IMR-90 (cell line): ENCODE measurements at regions not wholly inside any gene's neighbourhood (a gene's known extent, or its start where the extent isn't known, plus 50 kb on each side); places are given as distances from the start of the nearest gene placed in this dataset.

ENCODE experiments used
- ATAC-seq: fragments of 200-7000 bp; cut with Tn5 transposase; 2 replicates; pipeline ENCODE4 v1.9.1; 2020; ENCODE audit warnings: low read depth, mild to moderate bottlenecking, moderate library complexity
- BruUV-seq: library from RNA; stranded (reverse); fragments of 400-500 nt; replicated peaks from 2 replicates; lab custom pipeline; 2021; lab: Mats Ljungman, UMichigan
- CTCF ChIA-PET: fragments of 300-600 bp; formaldehyde crosslinking; extraction: SDS; loops from one replicate; lab custom pipeline; 2021; ENCODE audit warnings: antibody characterized with exemption; lab: Yijun Ruan, JAX
- POLR2A ChIA-PET: fragments of 300-600 bp; sonication (Branson Sonifier 250); formaldehyde crosslinking; loops from one replicate; lab custom pipeline; 2022; ENCODE audit warnings: antibody characterized with exemption; ENCODE audit not compliant: unreplicated experiment; lab: Charles Lee
- DNase-seq: peaks from one replicate; pipeline ENCODE4 v3.0.0; 2013
- H2AFZ ChIP-seq: replicated peaks from 2 replicates; pipeline ENCODE3; 2013; ENCODE audit warnings: low read length, mild to moderate bottlenecking; ENCODE audit not compliant: poor library complexity
- H2AK5ac ChIP-seq: 2 replicates; pipeline ENCODE4 v1.6.1; 2013; ENCODE audit warnings: low read depth, low read length, inconsistent platforms
- H2AK9ac ChIP-seq: replicated peaks from 2 replicates; pipeline ENCODE3; 2013; ENCODE audit warnings: mild to moderate bottlenecking, low read depth, low read length, moderate library complexity; ENCODE audit not compliant: poor library complexity
- H2BK120ac ChIP-seq: 2 replicates; pipeline ENCODE4 v1.6.1; 2013; ENCODE audit warnings: low read depth, low read length, inconsistent platforms
- H2BK15ac ChIP-seq: 3 replicates; pipeline ENCODE4 v1.6.1; 2013; ENCODE audit warnings: low read depth, low read length, inconsistent platforms
- H2BK20ac ChIP-seq: 2 replicates; pipeline ENCODE4 v1.6.1; 2013; ENCODE audit warnings: low read depth, mild to moderate bottlenecking, inconsistent platforms, low read length, moderate library complexity
- H2BK5ac ChIP-seq: 2 replicates; pipeline ENCODE4 v1.6.1; 2013; ENCODE audit warnings: mild to moderate bottlenecking, low read depth, low read length, inconsistent platforms; ENCODE audit not compliant: poor library complexity, severe bottlenecking
- H3K14ac ChIP-seq: replicated peaks from 2 replicates; pipeline ENCODE4 v1.6.1; 2013; ENCODE audit warnings: low read depth, low read length, inconsistent platforms
- H3K18ac ChIP-seq: 2 replicates; pipeline ENCODE4 v1.6.1; 2013; ENCODE audit warnings: low read depth, low read length, control low read depth
- H3K23ac ChIP-seq: 2 replicates; pipeline ENCODE4 v1.6.1; 2013; ENCODE audit warnings: low read depth, low read length, inconsistent platforms
- H3K27ac ChIP-seq: 2 replicates; pipeline ENCODE4 v1.5.1; 2013; ENCODE audit warnings: mild to moderate bottlenecking, control low read depth, low read length; ENCODE audit not compliant: insufficient read depth
- H3K27me3 ChIP-seq: 2 replicates; pipeline ENCODE4 v1.6.1; 2013; ENCODE audit warnings: low read length; ENCODE audit not compliant: control insufficient read depth, insufficient read depth
- H3K36me3 ChIP-seq: 2 replicates; pipeline ENCODE4 v1.6.1; 2013; ENCODE audit warnings: low read length, mixed read lengths; ENCODE audit not compliant: control insufficient read depth, insufficient read depth
- H3K4ac ChIP-seq: 2 replicates; pipeline ENCODE4 v1.6.1; 2013; ENCODE audit warnings: low read depth, low read length, inconsistent platforms
- H3K4me1 ChIP-seq: 2 replicates; pipeline ENCODE4 v1.6.1; 2013; ENCODE audit warnings: low read length, mixed read lengths; ENCODE audit not compliant: control insufficient read depth, insufficient read depth
- H3K4me2 ChIP-seq: 2 replicates; pipeline ENCODE4 v1.6.1; 2013; ENCODE audit warnings: low read depth, mild to moderate bottlenecking, control low read depth, low read length, moderate library complexity
- H3K4me3 ChIP-seq: 2 replicates; pipeline ENCODE4 v1.5.1; 2013; ENCODE audit warnings: low read depth, mild to moderate bottlenecking, control low read depth, low read length, moderate library complexity; ENCODE audit not compliant: insufficient read depth
- H3K56ac ChIP-seq: 2 replicates; pipeline ENCODE4 v1.6.1; 2013; ENCODE audit warnings: low read length, inconsistent platforms; ENCODE audit not compliant: insufficient read depth; ENCODE audit errors: extremely low read depth
- H3K79me1 ChIP-seq, 2 experiments: 2 replicates each; pipeline ENCODE4 v1.6.1; 2013; ENCODE audit warnings: low read length in 2 of 2, inconsistent platforms in 1 of 2, low read depth in 1 of 2
- H3K9ac ChIP-seq: 2 replicates; pipeline ENCODE4 v1.6.1; 2013; ENCODE audit warnings: low read depth, low read length, control low read depth
- H3K9me1 ChIP-seq: 2 replicates; pipeline ENCODE4 v1.6.1; 2013; ENCODE audit warnings: low read length, inconsistent platforms; ENCODE audit not compliant: insufficient read depth
- H3K9me3 ChIP-seq: 2 replicates; pipeline ENCODE4 v1.6.1; 2013; ENCODE audit warnings: low read length; ENCODE audit not compliant: control insufficient read depth, insufficient read depth
- H4K20me1 ChIP-seq: 2 replicates; pipeline ENCODE4 v1.6.1; 2013; ENCODE audit warnings: low read length, inconsistent platforms; ENCODE audit not compliant: insufficient read depth
- H4K5ac ChIP-seq: 2 replicates; pipeline ENCODE4 v1.6.1; 2013; ENCODE audit warnings: mild to moderate bottlenecking, low read depth, low read length, control low read depth
- H4K8ac ChIP-seq, 2 experiments: 2 replicates each; pipeline ENCODE4 v1.6.1; 2013; ENCODE audit warnings: low read depth in 2 of 2, low read length in 2 of 2, control low read depth in 1 of 2, inconsistent platforms in 1 of 2
- H4K91ac ChIP-seq: 2 replicates; pipeline ENCODE4 v1.6.1; 2013; ENCODE audit warnings: low read depth, low read length, inconsistent platforms; ENCODE audit not compliant: insufficient read depth
- BHLHE40 ChIP-seq: fragments of 150-350 bp; IDR thresholded peaks from 2 replicates; pipeline ENCODE4 v1.6.1; 2016; ENCODE audit warnings: mild to moderate bottlenecking, low read depth, low read length
- FOS ChIP-seq: fragments of 150-350 bp; IDR thresholded peaks from 2 replicates; pipeline ENCODE4 v1.6.1; 2016; ENCODE audit warnings: low read depth, low read length
- MAZ ChIP-seq: IDR thresholded peaks from 2 replicates; pipeline ENCODE4 v1.6.1; 2012; ENCODE audit warnings: low read depth, mild to moderate bottlenecking, low read length, improper control_type of control experiment, moderate library complexity, borderline replicate concordance
- RCOR1 ChIP-seq: IDR thresholded peaks from 2 replicates; pipeline ENCODE4 v1.6.1; 2012; ENCODE audit warnings: mild to moderate bottlenecking, low read length, improper control_type of control experiment; ENCODE audit not compliant: insufficient replicate concordance
- WGBS, 2 experiments: methylation state at CpG; one replicate each; pipeline versions ENCODE4 v1.1.5 to v1.1.7; 2013; ENCODE audit warnings: missing lambda C conversion rate in 2 of 2; ENCODE audit not compliant: insufficient read length in 1 of 2; ENCODE audit errors: extremely low coverage in 2 of 2; 5-methylcytosine and 5-hydroxymethylcytosine counted together
- dilution Hi-C: fragments of 300-500 bp; cut with HindIII; formaldehyde crosslinking; loops from one replicate; pipeline ENCODE4 v1.14.3; 2018; ENCODE audit warnings: low sequenced_read_pairs; ENCODE audit not compliant: unreplicated experiment
- in situ Hi-C: fragments of 300-500 bp; cut with MboI; formaldehyde crosslinking; loops from 3 replicates; pipeline ENCODE4 v1.14.3; 2019; ENCODE audit warnings: low sequenced_read_pairs, inconsistent platforms, mixed read lengths
- intact Hi-C: fragments of 100-400 bp; cut with micrococcal nuclease; formaldehyde crosslinking; loops from 2 replicates; pipeline ENCODE4 v1.10.0; 2022
- TF ChIP-seq, protein P1 (sequence below): fragments of 150-350 bp; IDR thresholded peaks from 2 replicates; pipeline ENCODE4 v1.6.1; 2017; ENCODE audit warnings: mild to moderate bottlenecking, antibody characterized with exemption, low read length, low read depth

DNA sequence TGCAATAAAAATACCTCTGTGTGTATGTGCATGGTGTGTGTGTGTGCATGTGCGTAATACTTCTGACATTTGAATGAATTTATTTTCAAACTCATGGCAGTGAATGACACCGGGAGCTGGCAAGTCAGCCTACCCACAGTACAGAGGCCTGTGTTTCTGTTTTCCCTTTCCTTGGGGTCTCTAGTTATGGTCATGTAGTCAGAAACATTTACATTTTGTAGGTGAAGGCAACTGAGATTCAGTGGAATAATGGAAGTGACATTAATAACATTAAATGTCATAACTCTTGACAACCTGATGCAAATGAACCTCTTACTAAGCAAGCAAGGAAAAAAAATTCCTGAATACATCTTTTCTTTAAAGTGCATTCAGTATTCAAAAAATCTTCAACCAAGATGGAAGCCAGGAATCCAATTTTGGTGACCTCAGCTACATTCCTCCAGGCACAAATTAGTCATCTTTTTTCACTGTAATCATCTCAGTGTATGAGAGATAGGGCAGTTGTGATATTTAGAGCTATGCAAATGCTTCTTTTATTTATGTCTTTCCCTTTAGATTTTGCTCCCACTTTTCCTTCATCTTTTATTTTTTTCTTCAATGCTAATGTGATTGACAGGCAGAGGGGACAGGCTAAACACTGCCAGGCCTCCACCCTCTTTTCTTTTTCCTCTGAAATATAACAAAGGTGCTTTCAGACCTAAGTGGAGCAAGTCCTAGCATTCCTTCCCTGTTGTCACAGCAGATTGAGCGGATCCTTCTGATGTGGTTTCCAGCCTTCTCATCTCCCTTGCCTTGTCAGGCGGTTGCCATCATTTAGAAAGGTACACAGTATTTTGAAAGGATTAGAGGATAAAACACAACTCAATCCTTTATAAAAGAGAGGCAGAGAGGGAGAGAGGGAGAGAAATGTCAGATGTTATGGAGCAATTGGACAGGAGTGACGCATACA is 569.8 kb upstream of the ADAMTS16 start (continued):
- no peak for TF ChIP-seq FOS

DNA sequence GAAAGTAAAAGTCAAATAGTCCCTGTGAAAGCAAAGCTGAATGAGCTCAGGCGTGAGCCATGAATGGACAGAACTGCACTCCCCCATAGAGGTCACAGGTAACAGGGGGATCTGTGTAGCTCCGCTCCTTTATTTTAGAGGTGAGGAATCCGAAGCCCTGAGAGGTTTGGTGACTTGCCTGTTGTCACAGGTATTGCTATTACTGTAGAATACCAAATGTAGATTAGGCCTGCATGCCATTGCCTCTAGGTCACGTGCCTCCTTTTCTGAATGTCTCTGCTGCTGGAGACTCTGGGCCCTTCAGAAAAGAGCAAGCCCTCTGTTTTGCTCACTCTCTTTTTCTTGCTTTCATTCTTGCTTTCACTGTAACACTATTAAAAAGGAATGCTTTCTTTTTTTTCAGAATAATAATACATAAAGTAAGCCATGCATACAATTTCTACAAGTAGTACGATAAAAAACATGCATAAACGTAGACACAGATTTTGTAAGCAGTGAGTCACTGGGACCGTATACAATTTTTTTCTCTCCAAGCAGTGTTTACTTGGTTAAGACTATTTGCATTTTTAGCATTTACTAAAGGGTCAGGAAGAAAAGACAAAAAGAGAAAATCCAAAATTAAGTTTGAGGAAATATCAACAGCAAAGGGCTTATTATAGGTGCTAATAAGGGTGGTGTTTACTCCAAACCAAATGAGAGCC is 568.7 kb upstream of the ADAMTS16 start:
- no peak overlapping the region for H4K5ac ChIP-seq
- peaks cover 10% of the 10 kb centered on the region for H3K9me3 ChIP-seq
- no peak overlapping the region for H2BK120ac ChIP-seq
- H2AK9ac ChIP-seq, result no peak overlapping the region
- dilution Hi-C loops (no loop called here), intact Hi-C loops (no loop called here), in situ Hi-C loops (no loop called here)
- no peak overlapping the region for H2BK20ac ChIP-seq
- 0% methylated on average over 2 of the region's 7 CpGs; no CpG with 5 or more reads in 1 of the 2 experiments for WGBS, 2 experiments
- H3K9ac ChIP-seq, result no peak overlapping the region
- BruUV-seq, result no TSS peak
- TF ChIP-seq BHLHE40, result no peak
- no peak for TF ChIP-seq MAZ
- TF ChIP-seq, protein P1, sequence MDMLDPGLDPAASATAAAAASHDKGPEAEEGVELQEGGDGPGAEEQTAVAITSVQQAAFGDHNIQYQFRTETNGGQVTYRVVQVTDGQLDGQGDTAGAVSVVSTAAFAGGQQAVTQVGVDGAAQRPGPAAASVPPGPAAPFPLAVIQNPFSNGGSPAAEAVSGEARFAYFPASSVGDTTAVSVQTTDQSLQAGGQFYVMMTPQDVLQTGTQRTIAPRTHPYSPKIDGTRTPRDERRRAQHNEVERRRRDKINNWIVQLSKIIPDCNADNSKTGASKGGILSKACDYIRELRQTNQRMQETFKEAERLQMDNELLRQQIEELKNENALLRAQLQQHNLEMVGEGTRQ, result no peak
- TF ChIP-seq RCOR1, result no peak
- H3K14ac ChIP-seq, result no peak overlapping the region
- H3K9me1 ChIP-seq, result no peaks in the 10 kb centered on the region
- no peak overlapping the region for H2BK15ac ChIP-seq
- H3K4me3 ChIP-seq, result no peak overlapping the region
- H4K91ac ChIP-seq, result no peak overlapping the region
- no peak for ATAC-seq
- DNase-seq, result no peak
- no peaks in the 10 kb centered on the region for H3K27me3 ChIP-seq
- no peaks in the 10 kb centered on the region for H4K20me1 ChIP-seq
- POLR2A ChIA-PET, result no interaction called here
- no peak overlapping the region for H3K23ac ChIP-seq
- H2AFZ ChIP-seq, result no peak overlapping the region
- H3K18ac ChIP-seq, result no peak overlapping the region
- no peak overlapping the region for H3K27ac ChIP-seq
- H3K4me2 ChIP-seq, result no peak overlapping the region
- no peak overlapping the region for H3K4ac ChIP-seq
- no peak overlapping the region for H3K56ac ChIP-seq
- no peak overlapping the region for H2AK5ac ChIP-seq
- no peaks in the 10 kb centered on the region for H3K4me1 ChIP-seq
- CTCF ChIA-PET, result no interaction called here
- H2BK5ac ChIP-seq, result no peak overlapping the region
- H3K79me1 ChIP-seq, result no peaks in the 10 kb centered on the region
- no peaks in the 10 kb centered on the region for H3K36me3 ChIP-seq
- H4K8ac ChIP-seq, result no peak overlapping the region
